Breast epithelium (tissue), 3 donors: ENCODE measurements at regions not wholly inside any gene's neighbourhood (a gene's known extent, or its start where the extent isn't known, plus 50 kb on each side); places are given as distances from the start of the nearest gene placed in this dataset.

Source experiments
- POLR2A ChIP-seq: fragments of 450-650 bp; IDR thresholded peaks from one replicate; pipeline ENCODE4 v1.6.1; 2016; ENCODE audit warnings: antibody characterized with exemption, mild to moderate bottlenecking, moderate library complexity
- POLR2AphosphoS5 ChIP-seq, 3 donors: sonication (generic); formaldehyde crosslinking; IDR thresholded peaks; one replicate each; pipeline ENCODE4 v1.6.1; 2017; ENCODE audit warnings: antibody characterized with exemption in 3 of 3
- TF ChIP-seq, protein P1 (sequence below), 3 donors: fragments of 450-650 bp; IDR thresholded peaks; one replicate each; pipeline ENCODE4 v1.5.1; 2016 to 2017; ENCODE audit warnings: antibody characterized with exemption in 3 of 3, mild to moderate bottlenecking in 3 of 3, moderate library complexity in 3 of 3

GRCh38 chr3:28877912-28878311, 403.0 kb upstream of the RBMS3 start:
- TF ChIP-seq, protein P1, sequence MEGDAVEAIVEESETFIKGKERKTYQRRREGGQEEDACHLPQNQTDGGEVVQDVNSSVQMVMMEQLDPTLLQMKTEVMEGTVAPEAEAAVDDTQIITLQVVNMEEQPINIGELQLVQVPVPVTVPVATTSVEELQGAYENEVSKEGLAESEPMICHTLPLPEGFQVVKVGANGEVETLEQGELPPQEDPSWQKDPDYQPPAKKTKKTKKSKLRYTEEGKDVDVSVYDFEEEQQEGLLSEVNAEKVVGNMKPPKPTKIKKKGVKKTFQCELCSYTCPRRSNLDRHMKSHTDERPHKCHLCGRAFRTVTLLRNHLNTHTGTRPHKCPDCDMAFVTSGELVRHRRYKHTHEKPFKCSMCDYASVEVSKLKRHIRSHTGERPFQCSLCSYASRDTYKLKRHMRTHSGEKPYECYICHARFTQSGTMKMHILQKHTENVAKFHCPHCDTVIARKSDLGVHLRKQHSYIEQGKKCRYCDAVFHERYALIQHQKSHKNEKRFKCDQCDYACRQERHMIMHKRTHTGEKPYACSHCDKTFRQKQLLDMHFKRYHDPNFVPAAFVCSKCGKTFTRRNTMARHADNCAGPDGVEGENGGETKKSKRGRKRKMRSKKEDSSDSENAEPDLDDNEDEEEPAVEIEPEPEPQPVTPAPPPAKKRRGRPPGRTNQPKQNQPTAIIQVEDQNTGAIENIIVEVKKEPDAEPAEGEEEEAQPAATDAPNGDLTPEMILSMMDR (IDR thresholded peaks at IDR 0.05) = no peak
- TF ChIP-seq POLR2AphosphoS5 (IDR thresholded peaks at IDR 0.05) = no peak
- no peak for TF ChIP-seq POLR2A
